WTC11 (cell line): ENCODE measurements at regions not wholly inside any gene's neighbourhood (a gene's known extent, or its start where the extent isn't known, plus 50 kb on each side); places are given as distances from the start of the nearest gene placed in this dataset.

Source experiments
- ATAC-seq: fragments of 200-7000 bp; cut with Tn5 transposase; 2 replicates; pipeline ENCODE4 v1.10.0; 2021; ENCODE audit warnings: mild to moderate bottlenecking, moderate library complexity
- CTCF ChIA-PET: fragments of 300-600 bp; sonication (Branson Sonifier 250); formaldehyde crosslinking; loops from one replicate; lab custom pipeline; 2021; ENCODE audit warnings: antibody characterized with exemption; lab: Charles Lee
- POLR2A ChIA-PET: fragments of 350-600 bp; sonication (Branson Sonifier 250); formaldehyde crosslinking; loops from one replicate; lab custom pipeline; 2021; ENCODE audit warnings: antibody characterized with exemption; lab: Charles Lee
- DNase-seq: peaks from one replicate; pipeline ENCODE4 v3.0.0; 2021; ENCODE audit warnings: low spot score
- H3K27ac Mint-ChIP-seq: 2 replicates; pipeline ENCODE4 v1.8.0; 2021; ENCODE audit warnings: mixed read lengths
- H3K27me3 Mint-ChIP-seq: 2 replicates; pipeline ENCODE4 v1.8.0; 2021; ENCODE audit warnings: low read depth, mild to moderate bottlenecking, moderate library complexity, mixed read lengths
- H3K36me3 Mint-ChIP-seq: 2 replicates; pipeline ENCODE4 v1.8.0; 2021; ENCODE audit warnings: mixed read lengths
- H3K4me1 Mint-ChIP-seq: 2 replicates; pipeline ENCODE4 v1.8.0; 2022; ENCODE audit warnings: mixed read lengths
- H3K4me3 Mint-ChIP-seq: 2 replicates; pipeline ENCODE4 v1.8.0; 2021; ENCODE audit warnings: mild to moderate bottlenecking, moderate library complexity, mixed read lengths
- H3K9me3 Mint-ChIP-seq: 2 replicates; pipeline ENCODE4 v1.8.0; 2021; ENCODE audit warnings: mixed read lengths
- ARID4B ChIP-seq: sonication (generic); formaldehyde crosslinking; IDR thresholded peaks from 2 replicates; pipeline ENCODE4 v1.8.0; 2023; ENCODE audit warnings: missing genetic modification reagents, mild to moderate bottlenecking, borderline replicate concordance
- CREM ChIP-seq: sonication (generic); formaldehyde crosslinking; IDR thresholded peaks from 2 replicates; pipeline ENCODE4 v1.8.1; 2022; ENCODE audit warnings: mild to moderate bottlenecking, missing genetic modification reagents, moderate library complexity
- ELF4 ChIP-seq: sonication (generic); formaldehyde crosslinking; IDR thresholded peaks from 2 replicates; pipeline ENCODE4 v1.8.1; 2022; ENCODE audit warnings: low read depth, mild to moderate bottlenecking, moderate library complexity, missing genetic modification reagents
- GTF2I ChIP-seq: fragments of 250-450 bp; sonication (Bioruptor Pico); conservative IDR thresholded peaks from 2 replicates; pipeline ENCODE4 v1.4.0; 2021; ENCODE audit warnings: mild to moderate bottlenecking
- HMGXB4 ChIP-seq: sonication (generic); formaldehyde crosslinking; IDR thresholded peaks from 2 replicates; pipeline ENCODE4 v1.8.1; 2023; ENCODE audit warnings: mild to moderate bottlenecking, moderate library complexity, missing genetic modification reagents
- JUN ChIP-seq: sonication (generic); formaldehyde crosslinking; IDR thresholded peaks from 2 replicates; pipeline ENCODE4 v1.8.0; 2023; ENCODE audit warnings: mild to moderate bottlenecking, missing genetic modification reagents
- NR1H2 ChIP-seq: sonication (generic); formaldehyde crosslinking; IDR thresholded peaks from 2 replicates; pipeline ENCODE4 v1.9.0; 2021; ENCODE audit warnings: mild to moderate bottlenecking, moderate library complexity, missing genetic modification reagents
- NR3C1 ChIP-seq: sonication (generic); formaldehyde crosslinking; conservative IDR thresholded peaks from 2 replicates; pipeline ENCODE4 v1.8.1; 2023; ENCODE audit warnings: low read depth, mild to moderate bottlenecking, missing genetic modification reagents
- PRDM15 ChIP-seq: sonication (generic); formaldehyde crosslinking; IDR thresholded peaks from 2 replicates; pipeline ENCODE4 v1.8.0; 2022; ENCODE audit warnings: missing genetic modification reagents
- PREB ChIP-seq: sonication (generic); formaldehyde crosslinking; IDR thresholded peaks from 2 replicates; pipeline ENCODE4 v1.8.1; 2022; ENCODE audit warnings: mild to moderate bottlenecking, missing genetic modification reagents, moderate library complexity, borderline replicate concordance
- RORB ChIP-seq: fragments of 250-450 bp; sonication (Bioruptor Pico); IDR thresholded peaks from 2 replicates; pipeline ENCODE4 v1.9.0; 2021; ENCODE audit warnings: mild to moderate bottlenecking
- SMAD3 ChIP-seq: sonication (generic); formaldehyde crosslinking; IDR thresholded peaks from 2 replicates; pipeline ENCODE4 v1.8.0; 2022; ENCODE audit warnings: missing genetic modification reagents, mild to moderate bottlenecking, borderline replicate concordance
- SP1 ChIP-seq: sonication (generic); formaldehyde crosslinking; conservative IDR thresholded peaks from 2 replicates; pipeline ENCODE4 v1.8.1; 2022; ENCODE audit warnings: missing genetic modification reagents
- TEAD4 ChIP-seq: sonication (generic); formaldehyde crosslinking; IDR thresholded peaks from 2 replicates; pipeline ENCODE4 v1.8.0; 2022; ENCODE audit warnings: mild to moderate bottlenecking, missing genetic modification reagents
- ZBTB43 ChIP-seq: sonication (generic); formaldehyde crosslinking; IDR thresholded peaks from 2 replicates; pipeline ENCODE4 v1.8.1; 2023; ENCODE audit warnings: mild to moderate bottlenecking, missing genetic modification reagents
- ZNF121 ChIP-seq: sonication (generic); formaldehyde crosslinking; IDR thresholded peaks from 2 replicates; pipeline ENCODE4 v1.8.0; 2023; ENCODE audit warnings: missing genetic modification reagents
- ZNF138 ChIP-seq: sonication (generic); formaldehyde crosslinking; conservative IDR thresholded peaks from 2 replicates; pipeline ENCODE4 v1.8.1; 2022; ENCODE audit warnings: mild to moderate bottlenecking, moderate library complexity, missing genetic modification reagents
- ZNF263 ChIP-seq: sonication (generic); formaldehyde crosslinking; IDR thresholded peaks from 2 replicates; pipeline ENCODE4 v1.8.1; 2022; ENCODE audit warnings: low read depth, mild to moderate bottlenecking, moderate library complexity, missing genetic modification reagents
- ZNF423 ChIP-seq: fragments of 250-450 bp; sonication (Bioruptor Pico); IDR thresholded peaks from 2 replicates; pipeline ENCODE4 v2.1.2; 2022; ENCODE audit warnings: mild to moderate bottlenecking, moderate library complexity
- ZNF671 ChIP-seq: fragments of 250-450 bp; sonication (Bioruptor Pico); IDR thresholded peaks from 2 replicates; pipeline ENCODE4 v1.8.0; 2021; ENCODE audit warnings: mild to moderate bottlenecking

GRCh38 chr16:85216522-85217375, 104.5 kb upstream of the CIBAR2 start:
- DNase-seq (no peak), ATAC-seq (no peak)
- no peak for TF ChIP-seq NR3C1
- no peak for TF ChIP-seq TEAD4 (CRISPR knock-in tag)
- TF ChIP-seq SP1 (CRISPR knock-in tag): no peak
- no peak for TF ChIP-seq GTF2I
- TF ChIP-seq JUN (CRISPR knock-in tag): no peak
- no peak for TF ChIP-seq ZNF121 (CRISPR knock-in tag)
- no peak for TF ChIP-seq ZNF138 (CRISPR knock-in tag)
- TF ChIP-seq HMGXB4: no peak
- TF ChIP-seq ZBTB43: no peak
- no peak for TF ChIP-seq ZNF263 (CRISPR knock-in tag)
- TF ChIP-seq PREB (CRISPR knock-in tag): no peak
- no peak for TF ChIP-seq ZNF423 (CRISPR knock-in tag)
- no peak for TF ChIP-seq RORB
- TF ChIP-seq ELF4 (CRISPR knock-in tag): no peak
- no peak for TF ChIP-seq ZNF671 (CRISPR knock-in tag)
- TF ChIP-seq CREM (CRISPR knock-in tag): no peak
- peaks cover 20% of the 10 kb centered on the region for H3K4me1 Mint-ChIP-seq
- ChIA-PET POLR2A (no interaction called here), CTCF (interaction anchor here (1.2 kb wide), 1 partner anchor 102 kb away, joined by 3 read pairs; no protein-coding TSS in a partner anchor)
- peak overlapping the region; percentile 30 for H3K27ac Mint-ChIP-seq
- no peaks in the 10 kb centered on the region for H3K36me3 Mint-ChIP-seq
- no peaks in the 10 kb centered on the region for H3K27me3 Mint-ChIP-seq
- no peak overlapping the region for H3K4me3 Mint-ChIP-seq
- no peaks in the 10 kb centered on the region for H3K9me3 Mint-ChIP-seq

GRCh38 chr16:85220125-85220839, 108.0 kb upstream of the CIBAR2 start:
- no peaks in the 10 kb centered on the region for H3K27me3 Mint-ChIP-seq
- H3K4me3 Mint-ChIP-seq: no peak overlapping the region; the same call in 1 of the 2 replicates
- DNase-seq (no peak), ATAC-seq (no peak; the same call in 1 of the 2 replicates)
- peaks cover 27% of the 10 kb centered on the region for H3K4me1 Mint-ChIP-seq
- POLR2A ChIA-PET: no interaction called here
- CTCF ChIA-PET: interaction anchor here (0.8 to 2.5 kb wide), 10 partner anchors 8 to 133 kb away, joined by 3 to 13 read pairs (median 4); no protein-coding TSS in a partner anchor
- H3K36me3 Mint-ChIP-seq: no peaks in the 10 kb centered on the region
- peak overlapping the region; percentile 42 for H3K27ac Mint-ChIP-seq
- H3K9me3 Mint-ChIP-seq: no peaks in the 10 kb centered on the region
- TF ChIP-seq GTF2I (no peak), PRDM15 (CRISPR knock-in tag) (no peak), SMAD3 (no peak), NR1H2 (CRISPR knock-in tag) (no peak), ARID4B (CRISPR knock-in tag) (no peak)
